Prostate gland (tissue), 2 donors: ENCODE measurements at regions not wholly inside any gene's neighbourhood (a gene's known extent, or its start where the extent isn't known, plus 50 kb on each side); places are given as distances from the start of the nearest gene placed in this dataset.

ENCODE experiments used
- DNase-seq: peaks from one replicate; pipeline ENCODE4 v3.0.0-alpha.2; 2019; ENCODE audit warnings: low spot score
- H3K27ac ChIP-seq, 2 donors: fragments of 200-600 bp; sonication (generic); 2 replicates each; pipeline ENCODE4 v1.5.1; 2017 to 2019
- H3K27me3 ChIP-seq: fragments of 200-600 bp; sonication (generic); replicated peaks from 2 replicates; pipeline ENCODE4 v1.5.1; 2019; ENCODE audit not compliant: insufficient read depth
- H3K36me3 ChIP-seq, 2 donors: fragments of 200-600 bp; sonication (generic); 1 replicate in 1 of 2; 2 replicates in 1 of 2; pipeline versions ENCODE4 v1.5.1 to v1.8.1; 2017 to 2019
- H3K4me1 ChIP-seq: fragments of 200-600 bp; sonication (generic); replicated peaks from 2 replicates; pipeline ENCODE4 v1.5.1; 2019
- H3K4me3 ChIP-seq, 2 donors: fragments of 200-600 bp; sonication (generic); 2 replicates each; pipeline ENCODE4 v1.5.1; 2017 to 2019
- H3K9me3 ChIP-seq: fragments of 200-600 bp; sonication (generic); 2 replicates; pipeline ENCODE4 v1.5.1; 2017
- POLR2A ChIP-seq: fragments of 450-650 bp; IDR thresholded peaks from one replicate; pipeline ENCODE4 v1.6.1; 2016; ENCODE audit warnings: antibody characterized with exemption, mild to moderate bottlenecking
- POLR2AphosphoS5 ChIP-seq: sonication (generic); formaldehyde crosslinking; IDR thresholded peaks from one replicate; pipeline ENCODE4 v1.6.1; 2017; ENCODE audit warnings: antibody characterized with exemption
- WGBS: methylation state at CpG from one replicate; pipeline ENCODE4 v1.1.5; 2018; 5-methylcytosine and 5-hydroxymethylcytosine counted together
- intact Hi-C: fragments of 100-400 bp; cut with DNase I; formaldehyde crosslinking; loops from one replicate; pipeline ENCODE4 v1.14.2; 2022
- TF ChIP-seq, protein P1 (sequence below), 4 experiments: fragments of 200-600 bp in 2 of 4; fragments of 450-650 bp in 2 of 4; sonication (generic) in 2 of 4; IDR thresholded peaks; 1 replicate in 3 of 4; 2 replicates in 1 of 4; pipeline ENCODE4 v1.5.1; 2016 to 2019; ENCODE audit warnings: antibody characterized with exemption in 4 of 4, mild to moderate bottlenecking in 2 of 4, moderate library complexity in 2 of 4

GRCh38 chrX:925094-925493 lies 287.4 kb downstream of the CRLF2 start:
- 92% methylated on average over 2 of the region's 2 CpGs for WGBS
- intact Hi-C loops = no loop called here
- H3K36me3 ChIP-seq = no peaks in the 10 kb centered on the region
- TF ChIP-seq POLR2A = no peak
- no peak for TF ChIP-seq POLR2AphosphoS5
- H3K9me3 ChIP-seq = no peaks in the 10 kb centered on the region
- DNase-seq = no peak
- H3K4me1 ChIP-seq = no peaks in the 10 kb centered on the region
- no peak overlapping the region for H3K4me3 ChIP-seq
- H3K27ac ChIP-seq = no peak overlapping the region
- no peaks in the 10 kb centered on the region for H3K27me3 ChIP-seq

GRCh38 chrX:924017-924416 lies 288.4 kb downstream of the CRLF2 start:
- H3K27me3 ChIP-seq = no peaks in the 10 kb centered on the region
- TF ChIP-seq POLR2A = no peak
- TF ChIP-seq POLR2AphosphoS5 = no peak
- TF ChIP-seq, protein P1, sequence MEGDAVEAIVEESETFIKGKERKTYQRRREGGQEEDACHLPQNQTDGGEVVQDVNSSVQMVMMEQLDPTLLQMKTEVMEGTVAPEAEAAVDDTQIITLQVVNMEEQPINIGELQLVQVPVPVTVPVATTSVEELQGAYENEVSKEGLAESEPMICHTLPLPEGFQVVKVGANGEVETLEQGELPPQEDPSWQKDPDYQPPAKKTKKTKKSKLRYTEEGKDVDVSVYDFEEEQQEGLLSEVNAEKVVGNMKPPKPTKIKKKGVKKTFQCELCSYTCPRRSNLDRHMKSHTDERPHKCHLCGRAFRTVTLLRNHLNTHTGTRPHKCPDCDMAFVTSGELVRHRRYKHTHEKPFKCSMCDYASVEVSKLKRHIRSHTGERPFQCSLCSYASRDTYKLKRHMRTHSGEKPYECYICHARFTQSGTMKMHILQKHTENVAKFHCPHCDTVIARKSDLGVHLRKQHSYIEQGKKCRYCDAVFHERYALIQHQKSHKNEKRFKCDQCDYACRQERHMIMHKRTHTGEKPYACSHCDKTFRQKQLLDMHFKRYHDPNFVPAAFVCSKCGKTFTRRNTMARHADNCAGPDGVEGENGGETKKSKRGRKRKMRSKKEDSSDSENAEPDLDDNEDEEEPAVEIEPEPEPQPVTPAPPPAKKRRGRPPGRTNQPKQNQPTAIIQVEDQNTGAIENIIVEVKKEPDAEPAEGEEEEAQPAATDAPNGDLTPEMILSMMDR (IDR thresholded peaks at IDR 0.05) = no peak
- H3K4me3 ChIP-seq = no peak overlapping the region
- no peaks in the 10 kb centered on the region for H3K36me3 ChIP-seq
- DNase-seq = no peak
- H3K9me3 ChIP-seq = no peaks in the 10 kb centered on the region
- no peaks in the 10 kb centered on the region for H3K4me1 ChIP-seq
- intact Hi-C loops = no loop called here
- WGBS = 77% methylated on average over 2 of the region's 2 CpGs
- H3K27ac ChIP-seq = no peak overlapping the region

- H3K4me3 ChIP-seq = no peak overlapping the region
- intact Hi-C loops = no loop called here
- H3K9me3 ChIP-seq = no peaks in the 10 kb centered on the region
- H3K36me3 ChIP-seq = no peaks in the 10 kb centered on the region
- H3K4me1 ChIP-seq = no peaks in the 10 kb centered on the region
- no peaks in the 10 kb centered on the region for H3K27me3 ChIP-seq
- no peak for TF ChIP-seq POLR2A
- TF ChIP-seq POLR2AphosphoS5 = no peak
- TF ChIP-seq, protein P1 (IDR thresholded peaks at IDR 0.05) = no peak
- no peak overlapping the region for H3K27ac ChIP-seq
- DNase-seq = no peak
- 10% methylated on average over 25 of the region's 25 CpGs for WGBS
Observed at GRCh38 chrX:920234-920799, 289.7 kb downstream of the SHOX start.

GRCh38 chrX:916230-916599 lies 285.6 kb downstream of the SHOX start:
- intact Hi-C loops = no loop called here
- 80% methylated on average over 9 of the region's 9 CpGs for WGBS
- Histone ChIP-seq H3K4me1 (no peaks in the 10 kb centered on the region), H3K36me3 (no peaks in the 10 kb centered on the region), H3K27me3 (no peaks in the 10 kb centered on the region), H3K27ac (no peak overlapping the region), H3K9me3 (no peaks in the 10 kb centered on the region), H3K4me3 (no peak overlapping the region)
- TF ChIP-seq POLR2AphosphoS5 (no peak), POLR2A (no peak)
- TF ChIP-seq, protein P1 (IDR thresholded peaks at IDR 0.05) = no peak
- DNase-seq = no peak

GRCh38 chrX:915427-916229 lies 285.0 kb downstream of the SHOX start:
- Histone ChIP-seq H3K9me3 (no peaks in the 10 kb centered on the region), H3K4me1 (no peaks in the 10 kb centered on the region), H3K36me3 (no peaks in the 10 kb centered on the region), H3K27ac (no peak overlapping the region), H3K4me3 (no peak overlapping the region), H3K27me3 (no peaks in the 10 kb centered on the region)
- intact Hi-C loops = no loop called here
- TF ChIP-seq POLR2AphosphoS5 = no peak
- TF ChIP-seq POLR2A = no peak
- TF ChIP-seq, protein P1 (IDR thresholded peaks at IDR 0.05) = no peak
- DNase-seq = no peak
- 55% methylated on average over 15 of the region's 15 CpGs for WGBS
